NCI-H128 (cell line): ENCODE measurements at regions not wholly inside any gene's neighbourhood (a gene's known extent, or its start where the extent isn't known, plus 50 kb on each side); places are given as distances from the start of the nearest gene placed in this dataset.

Source experiments
- DNase-seq: peaks from one replicate; lab custom pipeline; 2025; ENCODE audit not compliant: unreplicated experiment; lab: John Stamatoyannopoulos, UW

- no peak for DNase-seq
Observed at GRCh38 chr11:11140510-11140909, 212.5 kb downstream of the CSNK2A3 start.

- no peak for DNase-seq
Observed at GRCh38 chr11:11137339-11137738, 215.7 kb downstream of the CSNK2A3 start.

- no peak for DNase-seq
Observed at GRCh38 chr11:11135820-11136476, 217.1 kb downstream of the CSNK2A3 start.

GRCh38 chr11:11129118-11129517 lies 223.9 kb downstream of the CSNK2A3 start:
- DNase-seq: no peak

DNA sequence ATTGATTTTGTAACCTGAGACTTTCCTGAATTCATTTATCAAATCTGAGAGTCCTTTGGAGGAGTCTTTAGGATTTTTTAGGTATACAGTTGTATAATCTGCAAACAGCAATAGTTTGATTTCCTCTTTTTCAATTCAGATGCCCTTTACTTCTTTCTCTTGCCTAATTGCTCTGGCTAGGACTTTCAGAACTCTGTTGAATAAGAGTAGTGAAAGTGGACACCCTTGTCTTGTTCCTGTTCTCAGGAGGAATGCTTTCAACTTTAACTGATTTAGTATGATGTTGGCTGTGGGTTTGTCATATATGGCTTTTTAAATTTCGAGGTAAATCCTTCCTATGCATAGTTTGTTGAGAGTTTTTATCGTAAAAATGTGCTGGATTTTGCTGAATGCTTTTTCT lies 227.4 kb downstream of the CSNK2A3 start:
- no peak for DNase-seq

GRCh38 chr11:11122749-11123148 lies 230.3 kb downstream of the CSNK2A3 start:
- DNase-seq: no peak

DNA sequence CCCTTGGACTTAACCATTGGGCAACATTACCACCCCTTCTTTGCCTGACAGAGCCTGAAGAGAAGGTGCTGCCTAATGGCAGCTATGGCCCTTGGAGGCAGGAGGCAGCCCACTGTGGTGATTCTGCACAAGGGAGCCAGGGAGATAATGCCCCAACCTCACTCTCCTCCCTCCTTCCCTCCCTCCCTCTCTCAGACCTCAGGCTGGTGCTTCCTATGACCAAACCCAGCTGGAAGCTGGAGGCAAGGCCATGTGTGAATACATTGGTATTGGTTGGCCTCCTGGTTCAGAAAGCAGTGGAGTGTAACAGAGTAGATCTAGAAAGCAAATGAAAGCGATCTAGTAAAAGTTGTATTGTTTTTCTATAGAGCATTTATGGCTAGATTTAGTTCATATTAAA lies 233.1 kb downstream of the CSNK2A3 start:
- DNase-seq: no peak

DNA sequence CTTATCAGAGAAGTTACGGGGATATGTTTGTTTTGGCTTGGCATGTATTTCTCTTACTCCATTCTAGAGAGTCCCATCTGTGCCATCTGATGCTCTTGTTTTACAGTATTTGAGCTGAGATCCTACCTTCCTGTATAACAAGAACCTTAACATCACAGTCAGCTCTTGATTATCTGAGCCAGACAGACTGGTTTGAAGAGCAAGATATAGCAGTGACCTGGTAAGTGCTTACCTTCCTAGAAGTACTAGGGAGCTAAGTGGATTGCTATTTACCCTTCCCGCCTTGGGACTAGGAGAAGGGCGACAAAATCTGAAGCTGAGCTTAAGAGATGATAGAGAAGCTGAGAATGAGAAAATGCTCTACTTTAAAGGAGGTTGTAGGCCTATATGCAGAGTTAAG lies 235.3 kb downstream of the CSNK2A3 start:
- no peak for DNase-seq

DNA sequence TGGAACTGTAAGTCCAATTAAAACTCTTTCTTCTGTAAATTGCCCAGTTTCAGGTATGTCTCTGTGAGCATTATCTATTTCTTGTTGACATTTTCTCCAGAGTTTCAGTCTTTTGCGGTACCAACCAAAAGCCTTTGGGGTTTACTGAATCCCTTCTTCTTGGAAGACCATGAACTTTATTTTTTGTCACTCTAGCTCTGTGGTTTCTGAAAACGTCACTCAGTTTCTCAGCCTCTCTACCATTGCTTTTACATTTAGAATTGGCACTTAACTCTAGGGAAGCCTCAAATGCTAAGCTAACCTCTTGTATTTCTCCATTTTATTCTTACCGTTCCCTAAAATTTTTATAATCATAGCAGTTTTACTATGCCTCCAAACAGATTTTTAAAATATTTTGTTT lies 237.6 kb downstream of the CSNK2A3 start:
- no peak for DNase-seq

- DNase-seq: no peak
Observed at GRCh38 chr11:11113626-11114025, 239.4 kb downstream of the CSNK2A3 start.

GRCh38 chr11:11108026-11108425 lies 245.0 kb downstream of the CSNK2A3 start:
- no peak for DNase-seq

GRCh38 chr11:11107076-11107723 lies 245.8 kb downstream of the CSNK2A3 start:
- no peak for DNase-seq

- no peak for DNase-seq
Observed at GRCh38 chr11:11105361-11105760, 247.5 kb upstream of the ZBED5 start.

GRCh38 chr11:11095831-11096723 lies 238.2 kb upstream of the ZBED5 start:
- no peak for DNase-seq

DNA sequence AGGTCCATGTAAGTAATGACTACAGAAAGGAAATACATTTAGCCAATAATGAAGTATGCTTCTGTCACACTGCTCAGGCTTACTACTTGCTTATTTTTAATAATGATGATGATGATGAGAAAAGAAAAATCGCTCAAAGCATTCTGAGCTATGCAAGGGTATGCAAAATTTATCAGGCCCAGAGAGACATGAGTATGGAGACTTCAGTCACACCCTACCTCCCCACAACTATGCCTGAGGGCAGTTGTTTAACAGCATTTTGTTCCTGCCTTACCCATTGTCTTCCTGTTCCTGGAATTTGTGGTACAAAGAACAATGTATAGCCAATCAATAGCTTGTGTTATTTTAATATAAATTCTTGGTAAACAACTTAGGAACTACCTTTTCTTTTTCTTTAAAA lies 232.6 kb upstream of the ZBED5 start:
- DNase-seq: no peak

- no peak for DNase-seq
Observed at GRCh38 chr11:11089805-11090204, 232.0 kb upstream of the ZBED5 start.

- DNase-seq: no peak
Observed at GRCh38 chr11:11086979-11087378, 229.1 kb upstream of the ZBED5 start.

GRCh38 chr11:11085580-11085979 lies 227.7 kb upstream of the ZBED5 start:
- no peak for DNase-seq

- DNase-seq: no peak
Observed at GRCh38 chr11:11084337-11084736, 226.5 kb upstream of the ZBED5 start.

DNA sequence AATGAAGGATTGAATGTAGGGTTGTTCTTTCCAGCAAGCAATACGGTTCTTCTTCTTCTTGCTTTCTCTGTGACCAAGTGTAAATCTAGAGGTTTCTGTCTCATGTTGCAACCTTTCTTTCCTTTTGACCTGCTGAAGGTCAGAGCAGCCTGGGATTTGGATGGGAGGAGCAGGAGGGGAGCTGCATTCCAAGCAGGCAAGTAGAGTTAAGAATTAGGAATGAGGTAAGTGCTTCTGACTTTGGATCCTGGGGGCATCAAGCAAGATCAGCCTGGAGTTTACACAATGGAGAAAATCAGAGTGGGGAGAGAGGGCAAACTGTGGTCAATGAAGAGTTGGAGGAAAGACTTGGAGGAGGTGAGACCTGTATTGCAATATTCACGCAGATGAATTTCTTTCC lies 225.6 kb upstream of the ZBED5 start:
- DNase-seq: no peak

- no peak for DNase-seq
Observed at GRCh38 chr11:11082646-11083045, 224.8 kb upstream of the ZBED5 start.

- DNase-seq: no peak
Observed at GRCh38 chr11:11081776-11082175, 223.9 kb upstream of the ZBED5 start.
